GM13976 (cell line): ENCODE measurements at regions not wholly inside any gene's neighbourhood (a gene's known extent, or its start where the extent isn't known, plus 50 kb on each side); places are given as distances from the start of the nearest gene placed in this dataset.

Experiments used
- DNase-seq: peaks from one replicate; pipeline ENCODE4 v3.0.0; 2012; ENCODE audit warnings: low spot score
- CTCF ChIP-seq: IDR thresholded peaks from 2 replicates; pipeline ENCODE4 v1.5.1; 2012; ENCODE audit warnings: borderline replicate concordance, mild to moderate bottlenecking; ENCODE audit not compliant: insufficient read depth; ENCODE audit errors: extremely low read depth, missing control alignments, control extremely low read depth
- in situ Hi-C: fragments of 300-500 bp; cut with MboI; formaldehyde crosslinking; loops from one replicate; pipeline ENCODE4 v1.12.0; 2022; ENCODE audit warnings: low sequenced_read_pairs, mixed read lengths, inconsistent platforms; ENCODE audit not compliant: unreplicated experiment

- TF ChIP-seq CTCF = no peak
- in situ Hi-C loops = no loop called here
- no peak for DNase-seq
Measured at GRCh38 chr7:68674826-68675225, 923.4 kb upstream of the AUTS2 start.

- DNase-seq = no peak
- TF ChIP-seq CTCF = no peak
- in situ Hi-C loops = no loop called here
Measured at GRCh38 chr7:68676813-68677535, 921.3 kb upstream of the AUTS2 start.

- TF ChIP-seq CTCF = no peak
- in situ Hi-C loops = no loop called here
- DNase-seq = no peak
Measured at GRCh38 chr7:68678196-68678595, 920.1 kb upstream of the AUTS2 start.

GRCh38 chr7:68679459-68680234 is 918.6 kb upstream of the AUTS2 start:
- in situ Hi-C loops = no loop called here
- TF ChIP-seq CTCF = no peak
- no peak for DNase-seq

GRCh38 chr7:68680235-68680872 is 917.9 kb upstream of the AUTS2 start:
- no peak for TF ChIP-seq CTCF
- in situ Hi-C loops = no loop called here
- no peak for DNase-seq

- TF ChIP-seq CTCF = no peak
- no peak for DNase-seq
- in situ Hi-C loops = no loop called here
Measured at GRCh38 chr7:68682910-68683309, 915.4 kb upstream of the AUTS2 start.
